ENCODE measurements at regions not wholly inside any gene's neighbourhood (a gene's known extent, or its start where the extent isn't known, plus 50 kb on each side); places are given as distances from the start of the nearest gene placed in this dataset.

DNA sequence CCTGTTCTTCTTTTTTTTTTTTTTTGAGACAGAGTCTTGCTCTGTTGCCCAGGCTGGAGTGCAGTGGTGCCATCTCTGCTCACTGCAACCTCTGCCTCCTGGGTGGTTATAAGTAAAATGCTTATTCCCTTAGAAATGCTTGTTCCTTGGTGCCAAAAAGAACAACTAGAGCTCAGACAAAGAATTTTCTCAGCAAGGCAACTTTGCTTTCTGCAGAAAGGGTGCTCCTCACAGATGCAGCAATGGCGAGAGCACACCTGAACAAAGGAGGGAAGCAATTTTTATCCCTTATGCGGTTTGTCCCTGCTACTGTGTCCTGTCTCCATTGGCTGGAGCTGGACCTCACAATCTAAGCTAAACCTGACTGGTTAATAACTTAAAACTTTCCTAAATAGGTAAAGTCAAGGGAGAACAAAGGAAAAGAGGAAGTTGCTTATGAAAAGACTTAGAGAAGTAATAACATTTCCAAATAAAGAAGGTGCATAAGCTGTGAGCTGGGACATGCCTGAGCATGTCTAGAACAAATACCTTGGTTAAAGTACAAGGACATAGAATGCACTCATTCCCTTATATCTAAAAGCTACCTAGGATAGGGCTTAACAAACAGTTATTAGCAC, 90.0 kb upstream of the PRR5 start:
- DNase-seq (ENCODE audit: low read depth, low spot score) = no peak
- Histone ChIP-seq H3K9me3 (replicated peaks; ENCODE audit: control insufficient read depth, insufficient read depth, low read length) (no peaks in the 10 kb centered on the region), H2AFZ (ENCODE audit: low read depth, low read length) (no peak overlapping the region), H3K4me1 (ENCODE audit: control insufficient read depth, extremely low read depth, insufficient read depth, low read length) (no peaks in the 10 kb centered on the region), H3K36me3 (ENCODE audit: control insufficient read depth in 2 of 2, extremely low read depth in 1 of 2, insufficient read depth in 2 of 2, low read length in 2 of 2) (no peaks in the 10 kb centered on the region), H3K27me3 (ENCODE audit: control insufficient read depth in 2 of 2, insufficient read depth in 2 of 2, low read length in 2 of 2) (no peaks in the 10 kb centered on the region), H3K4me3 (replicated peaks in 1 of 3; ENCODE audit: insufficient read depth in 1 of 3, low read depth in 1 of 3, low read length in 3 of 3) (no peak overlapping the region), H4K20me1 (replicated peaks; ENCODE audit: control insufficient read depth, extremely low read depth, insufficient read depth, low read length) (no peaks in the 10 kb centered on the region), H3K27ac (ENCODE audit: insufficient read depth, low read depth, low read length) (no peak overlapping the region), H3K9me1 (replicated peaks; ENCODE audit: control insufficient read depth, extremely low read depth, insufficient read depth, low read length) (no peaks in the 10 kb centered on the region), H3K79me2 (ENCODE audit: control insufficient read depth, insufficient read depth, low read length) (no peaks in the 10 kb centered on the region), H3K4me2 (ENCODE audit: insufficient read depth, low read length) (no peak overlapping the region), H3K9ac (replicated peaks; ENCODE audit: extremely low read depth, insufficient read depth, low read length) (no peak overlapping the region)
- intact Hi-C loops (cut with micrococcal nuclease) (no loop called here), dilution Hi-C loops (cut with MboI; ENCODE audit: extremely low pct_ligation_motif_present, low sequenced_read_pairs) (no loop called here)
- BruUV-seq (replicated peaks) = no TSS peak
- no peak for TF ChIP-seq CTCF (IDR thresholded peaks at IDR 0.05; ENCODE audit: extremely low read depth in 1 of 2, insufficient read depth in 1 of 2, low read depth in 1 of 2, low read length in 2 of 2)
- no peak for TF ChIP-seq JUN (IDR thresholded peaks at IDR 0.05; ENCODE audit: borderline replicate concordance, insufficient read depth, insufficient read length, low read depth)
- no peak for TF ChIP-seq POLR2A (IDR thresholded peaks at IDR 0.05; ENCODE audit: low read depth, low read length)
- no peak for TF ChIP-seq EZH2 (IDR thresholded peaks at IDR 0.05; ENCODE audit: borderline replicate concordance, low read depth, low read length, severe bottlenecking)
- TF ChIP-seq GATA2 (IDR thresholded peaks at IDR 0.05; ENCODE audit: insufficient read depth, insufficient read length, low read depth, low read length) = no peak
- TF ChIP-seq, protein P1, sequence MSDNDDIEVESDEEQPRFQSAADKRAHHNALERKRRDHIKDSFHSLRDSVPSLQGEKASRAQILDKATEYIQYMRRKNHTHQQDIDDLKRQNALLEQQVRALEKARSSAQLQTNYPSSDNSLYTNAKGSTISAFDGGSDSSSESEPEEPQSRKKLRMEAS (IDR thresholded peaks at IDR 0.05; ENCODE audit: insufficient read depth, insufficient read length) = no peak
- TF ChIP-seq MYC (IDR thresholded peaks at IDR 0.05; ENCODE audit: low read depth, low read length) = no peak
- no peak for TF ChIP-seq FOS (IDR thresholded peaks at IDR 0.05; ENCODE audit: borderline replicate concordance, insufficient read depth, low read length)
- TF ChIP-seq POLR2AphosphoS5 (IDR thresholded peaks at IDR 0.05; ENCODE audit: insufficient read depth, low read depth, low read length) = no peak
- ChIA-PET CTCF (no interaction called here), POLR2A (no interaction called here)
- no peak for FAIRE-seq

Measured in endothelial cell of umbilical vein (primary cell).